Endodermal cell (in vitro differentiated cells): ENCODE measurements at regions not wholly inside any gene's neighbourhood (a gene's known extent, or its start where the extent isn't known, plus 50 kb on each side); places are given as distances from the start of the nearest gene placed in this dataset.

ENCODE experiments used
- DNase-seq: peaks from one replicate; pipeline ENCODE4 v3.0.0-alpha.2; 2017
- H3K27ac ChIP-seq: 2 replicates; pipeline ENCODE4 v1.5.1; 2013; ENCODE audit warnings: mild to moderate bottlenecking, low read depth, low read length, moderate library complexity
- H3K27me3 ChIP-seq: 2 replicates; pipeline ENCODE4 v1.6.1; 2013; ENCODE audit warnings: mild to moderate bottlenecking, low read length, moderate library complexity; ENCODE audit not compliant: insufficient read depth, control insufficient read depth, poor library complexity, severe bottlenecking
- H3K36me3 ChIP-seq: 2 replicates; pipeline ENCODE4 v1.7.0; 2013; ENCODE audit warnings: mild to moderate bottlenecking, low read length, moderate library complexity; ENCODE audit not compliant: control insufficient read depth, insufficient read depth
- H3K4me1 ChIP-seq: one replicate; pipeline ENCODE4 v1.7.0; 2013; ENCODE audit warnings: low read length; ENCODE audit not compliant: control insufficient read depth, insufficient read depth
- H3K4me3 ChIP-seq: 2 replicates; pipeline ENCODE4 v1.5.1; 2013; ENCODE audit warnings: mild to moderate bottlenecking, low read length, moderate library complexity
- H3K9ac ChIP-seq: 2 replicates; pipeline ENCODE4 v1.6.1; 2013; ENCODE audit warnings: mild to moderate bottlenecking, low read length, moderate library complexity; ENCODE audit not compliant: poor library complexity, severe bottlenecking; ENCODE audit errors: extremely low read depth
- H3K9me3 ChIP-seq: 2 replicates; pipeline ENCODE4 v1.6.1; 2013; ENCODE audit warnings: mild to moderate bottlenecking, low read length, moderate library complexity; ENCODE audit not compliant: control insufficient read depth
- H3K27ac Mint-ChIP-seq: 2 replicates; pipeline ENCODE4 v1.8.0; 2020; ENCODE audit warnings: mixed read lengths
- H3K27me3 Mint-ChIP-seq: 2 replicates; pipeline ENCODE4 v1.8.0; 2021; ENCODE audit warnings: mild to moderate bottlenecking, mixed read lengths; ENCODE audit not compliant: insufficient read depth
- H3K36me3 Mint-ChIP-seq: 2 replicates; pipeline ENCODE4 v1.8.0; 2020; ENCODE audit warnings: low read depth, mixed read lengths
- H3K4me1 Mint-ChIP-seq: 2 replicates; pipeline ENCODE4 v1.8.0; 2020; ENCODE audit warnings: mixed read lengths
- H3K4me3 Mint-ChIP-seq: 2 replicates; pipeline ENCODE4 v1.8.0; 2020; ENCODE audit warnings: mild to moderate bottlenecking, moderate library complexity, mixed read lengths
- H3K9me3 Mint-ChIP-seq: 2 replicates; pipeline ENCODE4 v1.8.0; 2020; ENCODE audit warnings: mild to moderate bottlenecking, mixed read lengths
- WGBS, 2 experiments: methylation state at CpG; one replicate each; pipeline versions ENCODE4 v1.1.5 to v1.1.7; 2013; ENCODE audit warnings: missing lambda C conversion rate in 2 of 2, mixed read lengths in 1 of 2; ENCODE audit not compliant: insufficient coverage in 1 of 2, insufficient read length in 1 of 2; 5-methylcytosine and 5-hydroxymethylcytosine counted together
- TF ChIP-seq, protein P1 (sequence below): fragments of 200-600 bp; sonication (generic); conservative IDR thresholded peaks from 2 replicates; pipeline ENCODE4 v1.5.0; 2021; ENCODE audit warnings: antibody characterized with exemption, mild to moderate bottlenecking

GRCh38 chr6:93992976-93993375 is 573.6 kb upstream of the EPHA7 start:
- TF ChIP-seq, protein P1, sequence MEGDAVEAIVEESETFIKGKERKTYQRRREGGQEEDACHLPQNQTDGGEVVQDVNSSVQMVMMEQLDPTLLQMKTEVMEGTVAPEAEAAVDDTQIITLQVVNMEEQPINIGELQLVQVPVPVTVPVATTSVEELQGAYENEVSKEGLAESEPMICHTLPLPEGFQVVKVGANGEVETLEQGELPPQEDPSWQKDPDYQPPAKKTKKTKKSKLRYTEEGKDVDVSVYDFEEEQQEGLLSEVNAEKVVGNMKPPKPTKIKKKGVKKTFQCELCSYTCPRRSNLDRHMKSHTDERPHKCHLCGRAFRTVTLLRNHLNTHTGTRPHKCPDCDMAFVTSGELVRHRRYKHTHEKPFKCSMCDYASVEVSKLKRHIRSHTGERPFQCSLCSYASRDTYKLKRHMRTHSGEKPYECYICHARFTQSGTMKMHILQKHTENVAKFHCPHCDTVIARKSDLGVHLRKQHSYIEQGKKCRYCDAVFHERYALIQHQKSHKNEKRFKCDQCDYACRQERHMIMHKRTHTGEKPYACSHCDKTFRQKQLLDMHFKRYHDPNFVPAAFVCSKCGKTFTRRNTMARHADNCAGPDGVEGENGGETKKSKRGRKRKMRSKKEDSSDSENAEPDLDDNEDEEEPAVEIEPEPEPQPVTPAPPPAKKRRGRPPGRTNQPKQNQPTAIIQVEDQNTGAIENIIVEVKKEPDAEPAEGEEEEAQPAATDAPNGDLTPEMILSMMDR = no peak
- H3K27me3 ChIP-seq = no peaks in the 10 kb centered on the region
- H3K27me3 Mint-ChIP-seq = no peaks in the 10 kb centered on the region
- WGBS, 2 experiments = 55 to 71% methylated on average over 1 of the region's 1 CpG
- no peaks in the 10 kb centered on the region for H3K36me3 Mint-ChIP-seq
- peaks cover 7% of the 10 kb centered on the region for H3K4me1 Mint-ChIP-seq
- no peaks in the 10 kb centered on the region for H3K36me3 ChIP-seq
- peak overlapping the region; percentile 0 for H3K9ac ChIP-seq
- no peak for DNase-seq
- H3K4me3 Mint-ChIP-seq = no peak overlapping the region
- no peak overlapping the region for H3K4me3 ChIP-seq
- H3K9me3 ChIP-seq = no peaks in the 10 kb centered on the region
- H3K27ac ChIP-seq = no peak overlapping the region
- H3K4me1 ChIP-seq = peaks cover 7% of the 10 kb centered on the region
- H3K9me3 Mint-ChIP-seq = no peaks in the 10 kb centered on the region
- H3K27ac Mint-ChIP-seq = no peak overlapping the region

DNA sequence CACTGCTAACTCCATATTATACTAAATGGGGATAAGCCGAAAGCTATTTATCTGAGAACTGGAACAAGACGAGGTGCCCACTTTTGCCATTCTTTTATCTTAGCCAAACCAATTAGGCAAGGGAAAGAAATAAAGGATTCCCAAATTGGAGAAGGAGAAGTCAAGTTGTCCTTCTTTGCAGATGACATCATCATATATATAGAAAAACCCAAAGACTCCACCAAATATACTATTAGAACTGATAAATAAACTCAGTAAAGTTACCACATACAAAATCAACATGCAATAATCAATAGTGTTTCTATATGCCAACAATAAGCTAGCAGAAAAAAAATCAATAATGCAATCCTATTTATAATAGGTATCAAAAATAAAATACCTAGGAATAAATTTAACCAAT is 570.3 kb upstream of the EPHA7 start:
- H3K4me3 Mint-ChIP-seq = no peak overlapping the region
- Histone ChIP-seq H3K27ac (no peak overlapping the region), H3K9me3 (no peaks in the 10 kb centered on the region), H3K36me3 (no peaks in the 10 kb centered on the region), H3K4me3 (no peak overlapping the region), H3K9ac (no peak overlapping the region), H3K4me1 (peaks cover 7% of the 10 kb centered on the region), H3K27me3 (no peaks in the 10 kb centered on the region)
- no peak for DNase-seq
- H3K27me3 Mint-ChIP-seq = no peaks in the 10 kb centered on the region
- H3K4me1 Mint-ChIP-seq = peaks cover 7% of the 10 kb centered on the region
- TF ChIP-seq, protein P1 = no peak
- 92% methylated on average over 2 of the region's 2 CpGs; no CpG with 5 or more reads in 1 of the 2 experiments for WGBS, 2 experiments
- H3K27ac Mint-ChIP-seq = no peak overlapping the region
- no peaks in the 10 kb centered on the region for H3K9me3 Mint-ChIP-seq
- H3K36me3 Mint-ChIP-seq = no peaks in the 10 kb centered on the region

DNA sequence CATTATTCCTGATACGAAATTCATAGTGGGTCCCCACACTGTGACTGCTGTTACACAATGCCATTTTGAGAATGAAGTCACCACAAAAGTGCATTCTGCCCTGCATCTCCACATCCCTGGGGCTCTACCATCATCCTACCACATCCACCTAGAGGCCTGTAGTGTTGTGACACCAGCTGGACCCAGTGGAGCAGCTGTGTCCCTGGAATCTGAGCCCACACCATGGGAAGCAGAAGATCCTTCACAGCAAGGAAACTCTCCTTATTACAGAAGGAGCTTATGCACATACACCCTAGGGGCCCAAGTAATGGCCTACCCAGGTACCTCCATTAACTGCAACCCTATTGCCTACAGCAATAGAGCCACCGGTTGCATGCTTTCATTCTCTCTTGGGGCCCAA is 566.6 kb upstream of the EPHA7 start:
- no peak overlapping the region for H3K4me3 ChIP-seq
- no peaks in the 10 kb centered on the region for H3K4me1 ChIP-seq
- TF ChIP-seq, protein P1 = peak; percentile 23
- DNase-seq = peak; percentile 52
- WGBS, 2 experiments = 90 to 100% methylated on average over 2 of the region's 2 CpGs
- Mint-ChIP-seq H3K9me3 (no peaks in the 10 kb centered on the region), H3K4me3 (no peak overlapping the region), H3K27me3 (no peaks in the 10 kb centered on the region), H3K36me3 (no peaks in the 10 kb centered on the region), H3K27ac (no peak overlapping the region), H3K4me1 (no peaks in the 10 kb centered on the region)
- H3K27me3 ChIP-seq = no peaks in the 10 kb centered on the region
- H3K9me3 ChIP-seq = no peaks in the 10 kb centered on the region
- no peak overlapping the region for H3K27ac ChIP-seq
- no peaks in the 10 kb centered on the region for H3K36me3 ChIP-seq
- no peak overlapping the region for H3K9ac ChIP-seq
